HEK293 (cell line): ENCODE measurements at regions not wholly inside any gene's neighbourhood (a gene's known extent, or its start where the extent isn't known, plus 50 kb on each side); places are given as distances from the start of the nearest gene placed in this dataset.

Experiments
- CTCF ChIA-PET: fragments of 350-600 bp; formaldehyde crosslinking; extraction: SDS; loops from one replicate; lab custom pipeline; 2021; ENCODE audit warnings: antibody characterized with exemption; lab: Yijun Ruan, JAX
- POLR2A ChIA-PET: fragments of 300-600 bp; formaldehyde crosslinking; extraction: SDS; loops from one replicate; lab custom pipeline; 2020; ENCODE audit warnings: antibody characterized with exemption, inconsistent platforms; lab: Yijun Ruan, JAX
- H3K27ac ChIP-seq: fragments of 200-500 bp; sonication (Bioruptor generic); 2 replicates; pipeline ENCODE4 v1.5.1; 2014; ENCODE audit warnings: low read depth, low read length, control low read depth, inconsistent platforms; ENCODE audit errors: extremely low read depth
- H3K36me3 ChIP-seq, 2 experiments: fragments of 200-500 bp in 1 of 2; sonication (Bioruptor generic) in 1 of 2; 1 replicate in 1 of 2; 2 replicates in 1 of 2; pipeline ENCODE4 v1.5.1; 2014 to 2017; ENCODE audit warnings: inconsistent platforms in 2 of 2, low read length in 2 of 2; ENCODE audit not compliant: control insufficient read depth in 2 of 2, insufficient read depth in 1 of 2
- H3K4me1 ChIP-seq: fragments of 200-500 bp; sonication (Bioruptor generic); 2 replicates; pipeline ENCODE4 v1.5.1; 2014; ENCODE audit warnings: mild to moderate bottlenecking, low read length, inconsistent platforms; ENCODE audit not compliant: control insufficient read depth, insufficient read depth
- H3K4me3 ChIP-seq: 2 replicates; pipeline ENCODE4 v1.5.1; 2011; ENCODE audit warnings: low read depth, mild to moderate bottlenecking, control low read depth, low read length, moderate library complexity
- H3K9me3 ChIP-seq: fragments of 200-500 bp; sonication (Bioruptor generic); 2 replicates; pipeline ENCODE4 v1.5.1; 2014; ENCODE audit warnings: low read depth, low read length, inconsistent platforms; ENCODE audit not compliant: control insufficient read depth, insufficient read depth
- BCL11A ChIP-seq: fragments of 450-650 bp; formaldehyde crosslinking; IDR thresholded peaks from 2 replicates; pipeline ENCODE4 v1.5.1; 2016; ENCODE audit warnings: low read depth, missing biosample characterization, missing genetic modification characterization
- KLF10 ChIP-seq: fragments of 450-650 bp; IDR thresholded peaks from 2 replicates; pipeline ENCODE4 v1.5.1; 2018; ENCODE audit warnings: missing biosample characterization, mild to moderate bottlenecking, missing genetic modification characterization
- KLF17 ChIP-seq: fragments of 450-650 bp; formaldehyde crosslinking; IDR thresholded peaks from 2 replicates; pipeline ENCODE4 v1.5.1; 2016; ENCODE audit warnings: missing biosample characterization, missing genetic modification characterization
- KLF8 ChIP-seq: fragments of 450-650 bp; formaldehyde crosslinking; IDR thresholded peaks from 2 replicates; pipeline ENCODE4 v1.5.1; 2016; ENCODE audit warnings: missing biosample characterization, missing genetic modification characterization
- OSR2 ChIP-seq: fragments of 450-650 bp; formaldehyde crosslinking; IDR thresholded peaks from 2 replicates; pipeline ENCODE4 v1.5.1; 2016; ENCODE audit warnings: missing biosample characterization, missing genetic modification characterization
- PRDM10 ChIP-seq: fragments of 450-650 bp; formaldehyde crosslinking; IDR thresholded peaks from 2 replicates; pipeline ENCODE4 v1.5.1; 2016; ENCODE audit warnings: missing biosample characterization, missing genetic modification characterization
- SP2 ChIP-seq: fragments of 450-650 bp; formaldehyde crosslinking; IDR thresholded peaks from 2 replicates; pipeline ENCODE4 v1.5.1; 2016; ENCODE audit warnings: missing biosample characterization, missing genetic modification characterization
- YY2 ChIP-seq: fragments of 450-650 bp; formaldehyde crosslinking; IDR thresholded peaks from 2 replicates; pipeline ENCODE4 v1.5.1; 2016; ENCODE audit warnings: missing biosample characterization, missing genetic modification characterization
- ZBTB1 ChIP-seq: fragments of 450-650 bp; formaldehyde crosslinking; IDR thresholded peaks from 2 replicates; pipeline ENCODE4 v1.5.1; 2016; ENCODE audit warnings: missing biosample characterization, missing genetic modification characterization
- ZFHX2 ChIP-seq: fragments of 450-650 bp; formaldehyde crosslinking; conservative IDR thresholded peaks from 2 replicates; pipeline ENCODE4 v1.5.1; 2016; ENCODE audit warnings: missing biosample characterization, missing genetic modification characterization
- ZNF114 ChIP-seq: fragments of 450-650 bp; formaldehyde crosslinking; IDR thresholded peaks from 2 replicates; pipeline ENCODE4 v1.5.0; 2017; ENCODE audit warnings: missing biosample characterization, missing genetic modification characterization
- ZNF132 ChIP-seq: fragments of 450-650 bp; formaldehyde crosslinking; IDR thresholded peaks from 2 replicates; pipeline ENCODE4 v1.5.1; 2017; ENCODE audit warnings: missing biosample characterization, missing genetic modification characterization, borderline replicate concordance
- ZNF138 ChIP-seq: fragments of 450-650 bp; formaldehyde crosslinking; IDR thresholded peaks from 2 replicates; pipeline ENCODE4 v1.5.1; 2016; ENCODE audit warnings: missing biosample characterization, missing genetic modification characterization, borderline replicate concordance
- ZNF23 ChIP-seq: fragments of 450-650 bp; formaldehyde crosslinking; IDR thresholded peaks from 2 replicates; pipeline ENCODE4 v1.5.1; 2016; ENCODE audit warnings: missing biosample characterization, missing genetic modification characterization, borderline replicate concordance
- ZNF529 ChIP-seq: fragments of 450-650 bp; formaldehyde crosslinking; IDR thresholded peaks from 2 replicates; pipeline ENCODE4 v1.5.1; 2017; ENCODE audit warnings: missing genetic modification characterization, missing biosample characterization; ENCODE audit not compliant: insufficient replicate concordance
- ZNF558 ChIP-seq: fragments of 450-650 bp; formaldehyde crosslinking; IDR thresholded peaks from 2 replicates; pipeline ENCODE4 v1.5.1; 2016; ENCODE audit warnings: missing biosample characterization, missing genetic modification characterization
- ZNF561 ChIP-seq: fragments of 450-650 bp; IDR thresholded peaks from 2 replicates; pipeline ENCODE4 v1.5.1; 2018; ENCODE audit warnings: missing biosample characterization, missing genetic modification characterization, borderline replicate concordance
- ZNF624 ChIP-seq: fragments of 450-650 bp; formaldehyde crosslinking; IDR thresholded peaks from 2 replicates; pipeline ENCODE4 v1.5.1; 2017; ENCODE audit warnings: missing biosample characterization, missing genetic modification characterization
- ZNF704 ChIP-seq: fragments of 450-650 bp; formaldehyde crosslinking; IDR thresholded peaks from 2 replicates; pipeline ENCODE4 v1.5.1; 2016; ENCODE audit warnings: missing biosample characterization, missing genetic modification characterization
- ZNF791 ChIP-seq: fragments of 450-650 bp; formaldehyde crosslinking; IDR thresholded peaks from 2 replicates; pipeline ENCODE4 v1.5.1; 2016; ENCODE audit warnings: missing biosample characterization, missing genetic modification characterization

GRCh38 chr1:5354681-5355080 is 637.5 kb downstream of the NPHP4 start:
- TF ChIP-seq ZNF558 (tag by site-specific recombination) (peak; percentile 91), PRDM10 (tag by site-specific recombination) (no peak)
- Histone ChIP-seq H3K36me3 (no peaks in the 10 kb centered on the region), H3K9me3 (no peaks in the 10 kb centered on the region), H3K27ac (no peak overlapping the region), H3K4me1 (no peaks in the 10 kb centered on the region), H3K4me3 (no peak overlapping the region)
- CTCF ChIA-PET: interaction anchor here (0.7 kb wide), 1 partner anchor 1455 kb away, joined by 4 read pairs; no protein-coding TSS in a partner anchor
- POLR2A ChIA-PET: no interaction called here

GRCh38 chr1:5351366-5351765 is 640.9 kb downstream of the NPHP4 start:
- TF ChIP-seq ZNF704 (tag by site-specific recombination) (no peak), ZNF138 (tag by site-specific recombination) (no peak), OSR2 (tag by site-specific recombination) (no peak), ZNF114 (tag by site-specific recombination) (no peak), SP2 (tag by site-specific recombination) (no peak), KLF17 (tag by site-specific recombination) (no peak), YY2 (tag by site-specific recombination) (no peak), KLF8 (no peak), ZNF791 (tag by site-specific recombination) (no peak), ZNF624 (tag by site-specific recombination) (no peak), ZFHX2 (tag by site-specific recombination) (no peak), KLF10 (no peak), ZNF132 (no peak), ZBTB1 (no peak), ZNF561 (no peak), BCL11A (tag by site-specific recombination) (no peak), ZNF23 (tag by site-specific recombination) (no peak), ZNF529 (no peak)
- POLR2A ChIA-PET: no interaction called here
- Histone ChIP-seq H3K27ac (no peak overlapping the region), H3K9me3 (no peaks in the 10 kb centered on the region), H3K4me3 (no peak overlapping the region), H3K36me3 (no peaks in the 10 kb centered on the region), H3K4me1 (no peaks in the 10 kb centered on the region)
- CTCF ChIA-PET: no interaction called here
